MCF 10A (cell line): ENCODE measurements at regions not wholly inside any gene's neighbourhood (a gene's known extent, or its start where the extent isn't known, plus 50 kb on each side); places are given as distances from the start of the nearest gene placed in this dataset.

Source experiments
- BruUV-seq: library from RNA; stranded (reverse); fragments of 400-500 nt; replicated peaks from 2 replicates; lab custom pipeline; 2021; lab: Mats Ljungman, UMichigan
- CTCF ChIA-PET: fragments of 300-600 bp; sonication (Branson Sonifier 250); formaldehyde crosslinking; extraction: SDS; loops from one replicate; lab custom pipeline; 2021; ENCODE audit warnings: antibody characterized with exemption, inconsistent platforms; lab: Yijun Ruan, JAX
- POLR2A ChIA-PET: fragments of 300-600, 350-650 bp; sonication (Branson Sonifier 250); formaldehyde crosslinking; extraction: SDS; loops from one replicate; lab custom pipeline; 2020; ENCODE audit warnings: antibody characterized with exemption, inconsistent platforms; lab: Yijun Ruan, JAX
- DNase-seq: peaks from one replicate; pipeline ENCODE4 v3.0.0-alpha.2; 2018; ENCODE audit not compliant: unreplicated experiment
- H3K27ac Mint-ChIP-seq: one replicate; pipeline ENCODE4 v1.8.0; 2022; ENCODE audit warnings: mild to moderate bottlenecking, low read depth, mixed read lengths; ENCODE audit not compliant: unreplicated experiment
- H3K27me3 Mint-ChIP-seq: one replicate; pipeline ENCODE4 v1.8.0; 2022; ENCODE audit warnings: mixed read lengths; ENCODE audit not compliant: insufficient read depth, unreplicated experiment
- H3K36me3 Mint-ChIP-seq: one replicate; pipeline ENCODE4 v1.8.0; 2022; ENCODE audit warnings: mild to moderate bottlenecking, moderate library complexity, mixed read lengths; ENCODE audit not compliant: insufficient read depth, unreplicated experiment
- H3K4me1 Mint-ChIP-seq: one replicate; pipeline ENCODE4 v1.8.0; 2022; ENCODE audit warnings: mixed read lengths; ENCODE audit not compliant: insufficient read depth, unreplicated experiment
- H3K4me3 Mint-ChIP-seq: one replicate; pipeline ENCODE4 v1.8.0; 2022; ENCODE audit warnings: mild to moderate bottlenecking, moderate library complexity, mixed read lengths; ENCODE audit not compliant: unreplicated experiment
- H3K9me3 Mint-ChIP-seq: one replicate; pipeline ENCODE4 v1.8.0; 2022; ENCODE audit warnings: mixed read lengths; ENCODE audit not compliant: unreplicated experiment
- CTCF ChIP-seq: fragments of 200-600 bp; IDR thresholded peaks from one replicate; pipeline ENCODE4 v1.8.0; 2022; ENCODE audit warnings: antibody characterized with exemption, mild to moderate bottlenecking; ENCODE audit not compliant: unreplicated experiment
- intact Hi-C: fragments of 100-400 bp; cut with micrococcal nuclease; formaldehyde crosslinking; loops from 2 replicates; pipeline ENCODE4 v1.14.1; 2022

DNA sequence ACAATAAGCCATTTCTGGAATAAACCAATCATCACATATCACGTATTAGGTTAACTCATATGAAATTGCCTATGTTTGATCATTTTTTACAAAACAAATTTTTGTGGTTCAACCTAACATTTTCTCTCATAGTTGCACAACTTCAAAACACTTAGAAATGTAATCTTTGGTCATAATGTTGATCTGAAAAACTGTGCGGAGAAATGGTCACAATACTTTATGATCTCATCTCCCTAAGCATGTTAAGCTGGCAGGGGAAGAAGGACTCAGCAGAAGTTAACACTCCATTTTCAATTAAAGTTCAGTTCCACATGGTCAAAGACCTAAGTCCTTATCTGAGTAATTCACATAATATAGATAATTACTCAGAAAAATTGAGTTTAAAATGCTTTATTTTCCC lies 194.8 kb downstream of the CAPZA3 start:
- H3K27me3 Mint-ChIP-seq, result no peaks in the 10 kb centered on the region
- POLR2A ChIA-PET, result interaction anchor here (0.6 kb wide), 2 partner anchors 19 to 327 kb away, joined by 3 read pairs; no protein-coding TSS in a partner anchor
- no peak overlapping the region for H3K4me3 Mint-ChIP-seq
- no peak for DNase-seq
- H3K4me1 Mint-ChIP-seq, result no peaks in the 10 kb centered on the region
- H3K9me3 Mint-ChIP-seq, result peaks cover 9% of the 10 kb centered on the region
- intact Hi-C loops, result no loop called here
- TF ChIP-seq CTCF, result no peak
- BruUV-seq, result no TSS peak
- no peaks in the 10 kb centered on the region for H3K36me3 Mint-ChIP-seq
- no peak overlapping the region for H3K27ac Mint-ChIP-seq
- CTCF ChIA-PET, result interaction anchor here (1.4 to 1.6 kb wide), 2 partner anchors 9 to 16 kb away, joined by 3 to 4 read pairs; no protein-coding TSS in a partner anchor

DNA sequence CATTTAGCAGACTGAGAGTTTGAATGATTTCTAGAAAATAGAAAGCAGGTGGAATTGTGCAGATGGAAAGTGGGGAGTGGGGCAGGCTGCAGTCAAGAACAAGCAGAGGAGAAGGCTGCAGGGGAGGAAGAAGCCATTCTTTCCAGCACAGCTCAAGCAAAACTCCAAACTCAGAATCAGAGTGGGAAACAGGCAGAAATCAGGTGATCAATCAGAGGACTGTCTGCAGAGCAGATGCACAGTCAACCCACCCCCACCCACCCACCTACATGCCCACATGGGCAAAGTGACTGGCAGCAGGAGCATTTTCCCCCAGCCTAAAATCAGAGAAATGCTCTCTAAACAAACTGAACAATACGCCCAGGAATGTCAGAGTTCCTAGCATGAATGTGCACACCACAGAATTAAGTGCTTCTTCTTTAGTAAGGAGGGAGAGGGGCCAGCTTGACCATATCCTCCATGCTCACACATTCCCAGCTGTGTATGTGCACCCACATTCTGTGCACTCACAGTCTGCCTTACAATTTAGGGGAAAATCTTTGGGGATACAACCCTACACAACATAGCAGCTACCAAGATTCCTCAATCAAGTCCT lies 194.1 kb upstream of the PLEKHA5 start:
- Mint-ChIP-seq H3K4me1 (no peaks in the 10 kb centered on the region), H3K27me3 (no peaks in the 10 kb centered on the region), H3K36me3 (no peaks in the 10 kb centered on the region), H3K9me3 (no peaks in the 10 kb centered on the region), H3K4me3 (no peak overlapping the region), H3K27ac (no peak overlapping the region)
- no peak for TF ChIP-seq CTCF
- no TSS peak for BruUV-seq
- intact Hi-C loops, result no loop called here
- CTCF ChIA-PET, result no interaction called here
- POLR2A ChIA-PET, result no interaction called here
- DNase-seq, result no peak

- Mint-ChIP-seq H3K9me3 (no peaks in the 10 kb centered on the region), H3K27me3 (no peaks in the 10 kb centered on the region), H3K4me3 (no peak overlapping the region), H3K4me1 (no peaks in the 10 kb centered on the region), H3K27ac (no peak overlapping the region), H3K36me3 (no peaks in the 10 kb centered on the region)
- TF ChIP-seq CTCF, result no peak
- POLR2A ChIA-PET, result no interaction called here
- BruUV-seq, result no TSS peak
- intact Hi-C loops, result no loop called here
- CTCF ChIA-PET, result no interaction called here
- DNase-seq, result no peak
Measured at GRCh38 chr12:18939051-18939450, 190.5 kb upstream of the PLEKHA5 start.

- POLR2A ChIA-PET, result interaction anchor here (0.6 kb wide), 1 partner anchor 66 kb away, joined by 4 read pairs; no protein-coding TSS in a partner anchor
- no TSS peak for BruUV-seq
- Mint-ChIP-seq H3K4me3 (no peak overlapping the region), H3K4me1 (no peaks in the 10 kb centered on the region), H3K36me3 (no peaks in the 10 kb centered on the region), H3K27me3 (no peaks in the 10 kb centered on the region), H3K9me3 (no peaks in the 10 kb centered on the region), H3K27ac (no peak overlapping the region)
- intact Hi-C loops, result no loop called here
- TF ChIP-seq CTCF, result no peak
- DNase-seq, result no peak
- CTCF ChIA-PET, result interaction anchor here (0.8 kb wide), 1 partner anchor 9 kb away, joined by 3 read pairs; no protein-coding TSS in a partner anchor
Measured at GRCh38 chr12:18942669-18943068, 186.9 kb upstream of the PLEKHA5 start.
